HTR-8/SVneo (cell line): ENCODE measurements at regions not wholly inside any gene's neighbourhood (a gene's known extent, or its start where the extent isn't known, plus 50 kb on each side); places are given as distances from the start of the nearest gene placed in this dataset.

Experiments
- DNase-seq: peaks from one replicate; pipeline ENCODE4 v3.0.0; 2011; ENCODE audit warnings: low spot score, mixed read lengths; ENCODE audit not compliant: insufficient read length
- FAIRE-seq: peaks from 2 replicates; lab custom pipeline; 2011; peaks lifted over from hg19 to GRCh38; lab: Jason Lieb, UNC

DNA sequence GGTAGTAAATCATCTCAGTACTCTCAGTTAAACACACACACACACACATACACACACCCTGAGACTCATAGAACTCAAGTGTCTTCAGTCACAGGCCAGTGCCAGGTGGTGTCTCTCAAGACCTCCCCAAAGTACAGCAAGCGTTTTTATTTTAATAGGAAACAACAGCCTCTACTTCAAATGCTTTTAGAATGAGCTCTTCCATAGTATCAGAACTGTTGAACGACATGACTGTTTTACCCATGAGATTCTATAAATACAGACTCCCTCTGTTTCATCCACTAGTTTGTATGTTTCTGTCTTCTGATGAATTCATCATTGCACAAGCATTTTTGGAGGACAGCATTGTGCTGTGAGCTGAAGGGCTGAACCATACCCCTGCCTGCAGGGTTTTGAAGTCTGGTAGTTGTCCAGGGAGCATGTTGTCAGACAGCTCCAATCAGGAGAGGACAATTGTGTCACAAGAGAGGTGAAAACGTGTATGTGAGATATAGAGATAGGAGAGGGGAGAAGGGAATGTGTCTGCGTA, 201.0 kb upstream of the BCL6 start:
- FAIRE-seq (peak; percentile 42), DNase-seq (no peak)

DNA sequence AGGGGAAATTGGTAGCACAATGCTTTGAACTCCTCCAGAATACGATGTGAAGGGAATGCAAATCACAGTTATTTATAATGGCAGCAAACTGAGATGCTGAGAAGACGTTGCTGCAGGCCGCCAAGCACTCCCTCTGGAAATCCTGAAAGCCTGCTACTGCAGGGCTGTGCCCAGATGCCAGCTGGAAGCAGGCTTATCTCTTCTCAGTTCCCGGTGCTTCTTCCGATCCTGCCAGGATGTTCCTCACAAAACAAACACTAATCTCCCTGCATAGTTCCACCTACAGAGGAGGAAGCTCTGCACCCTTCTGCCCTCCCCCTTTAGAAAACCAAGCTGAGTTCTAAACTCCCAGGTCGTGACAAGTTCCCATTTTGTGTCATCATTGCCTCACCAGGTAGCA, 201.7 kb upstream of the BCL6 start:
- DNase-seq (no peak), FAIRE-seq (no peak)

DNA sequence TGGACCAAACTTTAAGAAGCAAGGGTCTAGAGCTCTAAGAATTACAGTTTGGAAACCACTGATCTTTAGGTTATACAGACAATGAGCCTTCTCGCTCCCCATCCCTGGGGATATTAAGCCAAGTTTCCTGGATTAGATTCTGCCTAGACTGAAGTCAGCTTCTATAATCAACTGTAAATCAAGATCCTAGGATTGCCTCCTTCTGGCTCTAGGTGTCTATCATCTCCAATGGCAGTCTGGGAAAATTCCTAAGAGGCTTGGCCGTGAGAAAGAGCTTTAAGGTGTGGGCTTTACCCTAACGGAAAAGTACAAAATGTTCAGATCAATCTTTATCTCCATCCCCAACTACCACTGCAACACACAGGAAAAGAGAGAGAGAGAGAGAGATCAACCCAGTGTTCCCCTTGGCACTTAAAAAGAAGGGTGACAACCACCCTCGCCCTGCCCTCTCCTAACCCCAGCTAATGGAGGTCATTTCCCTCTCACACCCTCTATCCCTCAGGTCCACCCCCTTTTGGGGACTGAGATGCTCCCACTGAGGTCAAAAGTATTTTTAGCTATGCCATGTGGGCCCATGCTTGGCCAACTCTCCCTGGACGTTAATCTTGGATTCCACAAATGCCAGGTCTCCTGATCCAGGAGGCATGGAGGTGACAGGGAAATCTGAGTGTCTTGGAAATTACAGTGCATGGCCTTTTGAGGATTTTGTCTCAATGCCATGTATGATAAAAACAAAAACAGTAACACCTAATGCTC, 202.8 kb upstream of the BCL6 start:
- DNase-seq (no peak), FAIRE-seq (no peak)

DNA sequence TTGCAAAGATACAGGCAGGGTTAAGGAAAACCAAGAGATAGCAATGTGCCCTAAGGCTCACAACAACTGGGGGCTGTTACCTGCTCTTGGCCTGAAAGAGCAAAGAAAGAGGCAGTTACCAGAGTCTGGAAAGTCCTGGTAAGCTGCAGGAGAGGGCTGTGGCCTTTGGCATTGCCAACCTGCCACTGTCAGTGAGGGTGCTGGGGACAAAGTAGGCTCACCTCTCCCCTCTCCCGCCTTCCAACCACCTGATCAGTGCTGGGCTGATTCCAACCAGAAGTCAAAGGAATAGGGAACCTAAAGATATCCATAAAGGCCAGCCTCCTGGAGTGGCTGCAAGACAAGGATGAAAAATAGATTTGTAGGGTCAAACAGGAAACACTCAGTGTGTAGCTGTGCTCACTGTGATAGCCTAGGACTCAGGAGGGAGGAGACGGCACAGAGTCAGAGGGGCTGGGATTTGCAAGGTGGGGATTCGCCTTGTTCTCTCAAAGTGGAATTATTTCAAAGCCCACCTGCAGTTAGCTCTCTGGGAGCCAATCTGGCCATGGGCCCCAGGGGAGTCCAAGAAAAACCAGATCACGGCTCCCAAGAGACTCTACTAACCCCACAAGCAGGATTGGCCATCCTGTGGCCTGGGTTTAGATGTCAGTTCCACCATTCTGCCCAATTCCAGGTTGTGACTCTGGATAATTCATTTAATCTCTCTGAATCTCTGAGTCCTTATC, 204.0 kb upstream of the BCL6 start:
- FAIRE-seq (no peak), DNase-seq (no peak)

DNA sequence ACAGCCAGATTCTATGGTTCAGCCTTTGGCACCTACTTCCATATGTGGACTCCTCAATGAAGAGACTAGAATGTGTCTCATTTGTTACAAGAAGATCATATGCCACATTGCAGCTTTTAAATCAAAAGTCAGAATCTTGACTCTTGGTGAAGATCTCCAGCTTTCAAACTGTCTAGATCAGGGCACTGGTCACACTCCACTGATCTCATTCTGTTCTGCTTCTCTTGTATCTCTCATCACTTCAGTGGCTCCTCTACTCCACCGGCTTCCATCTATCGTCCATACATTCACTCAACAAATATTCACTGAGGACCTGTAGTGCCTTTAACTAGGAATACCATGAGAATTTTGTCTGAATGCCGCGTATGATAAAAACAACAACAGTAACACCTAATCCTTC, 203.3 kb upstream of the LPP start:
- DNase-seq: no peak
- FAIRE-seq: no peak

DNA sequence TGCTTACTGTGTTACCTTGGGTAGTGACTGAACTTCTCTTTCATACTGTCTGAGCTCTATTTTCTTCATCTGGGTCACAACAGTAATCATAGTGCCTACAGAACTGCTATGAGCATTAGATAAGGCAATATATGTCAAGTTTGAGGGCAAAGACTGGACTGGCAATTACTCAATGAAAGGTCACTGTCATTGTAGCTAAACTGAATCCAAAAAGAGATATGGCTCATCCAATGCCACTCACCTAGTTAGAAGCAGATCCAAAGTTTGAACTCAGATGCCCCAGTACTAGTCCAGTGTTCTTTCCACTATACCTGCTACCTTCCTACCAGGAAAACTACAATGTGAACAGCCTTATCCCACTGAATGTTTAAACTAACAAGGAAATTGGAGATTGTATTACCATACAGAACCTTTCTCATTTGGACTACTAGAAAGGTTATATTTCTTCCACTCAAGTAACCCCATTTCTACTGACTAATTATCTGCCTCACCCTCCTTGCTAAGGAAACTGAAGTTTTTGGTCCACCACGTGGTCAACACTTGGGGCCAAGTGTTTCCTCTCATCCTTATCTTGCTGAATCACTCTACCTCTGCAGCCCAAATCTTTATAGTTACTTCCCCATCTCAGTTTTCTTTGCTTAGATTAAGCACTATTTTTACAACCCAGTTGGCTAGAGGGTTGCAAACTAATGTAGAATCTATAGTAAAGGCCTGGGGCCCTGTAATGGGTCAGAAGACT, 202.3 kb upstream of the LPP start:
- FAIRE-seq: no peak
- no peak for DNase-seq

DNA sequence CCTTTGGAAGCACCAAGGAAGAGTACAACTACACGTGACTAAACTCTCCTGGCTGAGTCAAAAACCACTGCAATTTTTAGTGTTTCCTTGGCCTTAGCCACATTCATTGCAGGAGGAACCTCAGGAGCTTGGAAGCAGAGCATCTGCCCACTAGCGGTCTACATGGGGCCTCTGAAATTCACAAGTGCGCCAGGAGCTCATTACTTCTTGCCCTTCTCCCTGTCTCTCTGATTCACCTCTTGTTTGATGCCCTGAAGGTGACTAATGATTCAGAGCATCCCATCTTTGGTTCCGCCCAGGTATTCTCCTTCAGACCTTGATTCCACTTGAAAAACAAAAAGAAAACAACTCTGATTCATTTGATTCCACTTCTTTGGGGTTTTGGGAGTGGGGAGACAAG, 201.1 kb upstream of the LPP start:
- no peak for DNase-seq
- FAIRE-seq: no peak

DNA sequence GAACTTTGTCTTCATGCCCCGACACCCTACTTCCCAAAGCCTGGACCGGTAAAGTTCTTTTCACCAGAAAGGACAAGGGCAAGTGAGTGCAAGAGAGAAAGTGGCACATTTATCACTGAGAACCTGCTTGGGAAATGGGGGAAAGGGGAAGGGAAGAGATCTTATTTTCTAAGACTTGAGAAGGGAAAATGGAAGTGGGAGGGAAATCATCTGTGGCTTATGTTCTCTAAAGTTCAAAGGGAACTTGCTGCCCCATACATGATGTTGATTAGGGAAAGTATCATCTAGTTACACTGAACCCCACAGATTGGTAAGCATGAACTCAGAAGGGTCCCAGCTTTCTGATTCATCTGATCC, 199.5 kb upstream of the LPP start:
- DNase-seq: no peak
- FAIRE-seq: no peak

DNA sequence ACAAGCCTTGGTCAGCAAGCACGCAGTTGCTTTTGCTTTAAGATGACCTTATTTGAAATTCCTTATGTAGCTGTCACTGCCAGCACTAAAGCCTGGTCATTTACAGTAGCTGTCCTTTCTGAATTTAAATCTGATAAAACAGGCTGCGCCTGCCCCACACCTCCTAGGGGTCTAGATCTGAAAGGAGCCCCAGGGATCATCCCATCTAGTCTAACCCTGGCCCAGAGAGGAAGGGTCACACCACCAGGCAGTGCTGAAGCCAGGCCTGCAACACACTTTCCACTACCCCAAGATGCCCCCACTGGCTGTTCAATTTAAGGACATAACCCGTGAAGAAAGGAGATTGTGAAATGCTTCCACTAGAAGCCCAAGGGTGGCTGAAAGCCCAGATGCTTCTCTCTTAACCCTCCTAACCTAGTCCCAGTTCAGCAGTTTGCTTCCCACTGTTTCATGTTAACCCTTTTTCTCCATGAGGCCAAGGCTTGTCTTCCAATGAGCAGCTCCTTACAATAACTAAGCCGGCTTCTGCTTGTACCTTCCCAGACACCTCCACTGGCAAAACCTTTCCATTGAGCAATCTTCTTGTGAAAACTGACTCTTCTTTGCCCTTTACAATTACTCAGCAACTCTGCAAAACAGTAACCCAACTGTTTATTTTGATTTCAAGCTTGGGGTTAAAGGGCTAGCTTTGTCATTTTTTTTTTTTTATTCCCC, 198.9 kb upstream of the LPP start:
- peak; percentile 34 for DNase-seq
- no peak for FAIRE-seq

DNA sequence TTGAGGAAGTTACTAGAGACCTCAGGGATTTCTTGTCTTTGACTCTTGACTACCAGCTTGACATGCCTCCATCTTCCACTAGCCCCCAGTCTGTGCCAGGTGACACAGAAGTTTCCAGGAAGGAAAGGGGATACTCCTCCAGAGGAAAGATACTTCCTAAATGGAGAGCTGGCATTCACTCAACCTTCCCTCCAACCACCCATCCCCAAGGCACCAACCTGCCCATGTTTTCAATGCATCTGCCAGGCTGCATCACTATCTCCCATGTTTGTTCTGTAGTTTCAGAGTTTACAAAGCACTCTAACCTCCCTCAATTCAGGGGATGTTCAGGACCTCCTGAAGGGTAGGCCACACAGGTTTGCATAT, 198.4 kb upstream of the LPP start:
- DNase-seq (no peak), FAIRE-seq (no peak)

DNA sequence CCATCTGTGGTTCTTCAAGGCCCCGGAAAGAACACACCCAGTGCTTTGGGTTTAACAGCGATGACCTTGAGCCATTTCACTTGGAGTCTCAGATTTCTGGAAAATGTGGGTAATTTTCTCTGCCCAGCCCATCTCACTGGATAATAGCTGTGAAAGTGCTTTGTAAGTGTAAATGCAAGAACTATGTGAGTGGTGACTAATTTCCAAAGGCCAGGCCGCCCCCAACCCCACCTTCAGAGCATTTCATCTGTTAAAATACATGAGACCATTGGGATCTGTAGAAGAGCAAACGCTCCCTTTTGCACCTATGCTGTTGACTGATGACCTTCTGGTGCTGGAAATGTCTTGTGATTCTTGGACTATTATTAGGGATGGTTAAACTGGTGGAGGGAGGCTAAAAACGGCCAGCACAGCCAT, 196.8 kb upstream of the LPP start:
- no peak for FAIRE-seq
- no peak for DNase-seq

DNA sequence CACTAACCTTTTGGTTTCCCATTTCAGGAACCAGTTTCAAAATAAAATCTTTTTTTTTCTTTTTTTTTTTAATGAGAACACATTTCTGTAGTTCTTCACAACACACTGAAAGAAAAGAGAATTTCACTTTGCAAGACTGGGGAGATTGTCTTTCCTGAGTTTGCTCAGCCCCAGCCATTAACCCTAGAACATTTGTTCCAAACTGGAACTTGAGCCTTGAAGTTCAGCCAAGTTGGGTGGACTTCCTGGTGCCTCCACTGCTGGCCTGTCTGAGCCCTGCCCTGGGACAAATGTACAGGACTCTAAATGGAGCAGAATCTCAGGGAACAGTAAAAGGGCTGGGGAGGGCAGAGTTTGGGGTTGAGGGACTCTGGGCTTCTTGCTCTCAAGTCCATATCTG, 196.4 kb upstream of the LPP start:
- FAIRE-seq (no peak), DNase-seq (no peak)

DNA sequence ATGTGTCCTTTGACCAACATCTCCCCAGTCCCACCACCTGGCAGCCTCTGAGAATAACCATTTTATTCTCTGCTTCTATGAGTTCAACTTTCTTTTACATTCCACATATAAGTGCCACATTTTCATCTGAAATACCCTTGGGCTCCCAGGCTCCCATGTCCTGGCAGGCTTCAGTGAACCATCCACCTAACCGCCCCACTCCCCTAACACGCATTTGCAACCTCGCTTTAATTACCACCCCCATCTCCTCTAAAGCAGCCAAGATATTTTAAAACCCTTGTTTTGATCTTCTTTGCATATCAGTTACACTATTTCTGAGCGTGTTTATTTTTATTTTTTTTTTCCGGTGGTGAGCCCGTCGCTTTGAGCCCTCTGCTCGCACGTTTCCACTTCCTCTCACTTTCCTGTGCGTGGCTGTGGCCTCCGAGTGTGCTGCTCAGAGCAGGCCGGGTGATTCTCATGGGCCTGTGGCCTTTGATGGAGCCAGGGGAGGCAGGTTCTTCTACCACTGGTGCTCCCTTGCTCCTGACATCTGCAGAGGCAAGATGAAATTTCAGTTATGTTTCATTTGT, 195.4 kb upstream of the LPP start:
- no peak for DNase-seq
- no peak for FAIRE-seq

DNA sequence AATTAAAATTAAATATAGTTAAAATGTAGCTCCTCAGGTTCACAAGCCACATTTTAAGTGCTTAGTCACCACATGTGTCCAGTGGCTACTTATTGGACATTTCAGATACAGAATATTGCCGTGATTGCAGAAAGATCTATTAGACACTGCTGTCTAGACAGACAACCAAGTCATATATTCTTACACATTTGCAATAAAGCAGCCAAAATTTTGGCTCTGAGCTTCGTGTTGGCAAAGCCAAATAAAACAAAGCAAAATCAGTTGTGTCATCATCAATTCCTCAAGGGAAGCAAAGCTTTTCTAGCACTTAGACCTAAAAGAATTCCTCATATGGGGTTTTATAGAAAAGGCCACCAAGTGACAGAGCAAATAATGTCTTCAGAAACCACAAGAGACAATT, 193.1 kb upstream of the LPP start:
- FAIRE-seq (no peak), DNase-seq (no peak)

DNA sequence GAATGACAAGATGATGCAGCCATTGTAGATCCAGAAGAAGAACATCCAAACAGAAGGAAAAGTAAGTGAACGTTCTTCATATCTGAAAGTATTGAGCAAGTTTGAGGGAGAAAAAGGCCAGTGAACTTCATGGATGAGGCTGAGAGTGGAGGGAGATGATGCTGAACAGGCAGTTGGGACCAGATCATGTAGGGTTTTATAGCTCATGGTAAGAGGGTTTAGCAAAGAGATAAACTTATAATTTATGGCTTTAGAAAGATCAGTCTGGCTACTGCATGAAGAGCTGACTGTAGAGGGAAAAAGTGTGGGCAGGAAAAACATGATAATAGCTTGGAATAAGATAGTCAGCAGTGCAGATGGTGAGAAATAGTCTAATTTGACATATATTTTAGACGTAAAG, 192.6 kb upstream of the LPP start:
- FAIRE-seq: no peak
- no peak for DNase-seq

DNA sequence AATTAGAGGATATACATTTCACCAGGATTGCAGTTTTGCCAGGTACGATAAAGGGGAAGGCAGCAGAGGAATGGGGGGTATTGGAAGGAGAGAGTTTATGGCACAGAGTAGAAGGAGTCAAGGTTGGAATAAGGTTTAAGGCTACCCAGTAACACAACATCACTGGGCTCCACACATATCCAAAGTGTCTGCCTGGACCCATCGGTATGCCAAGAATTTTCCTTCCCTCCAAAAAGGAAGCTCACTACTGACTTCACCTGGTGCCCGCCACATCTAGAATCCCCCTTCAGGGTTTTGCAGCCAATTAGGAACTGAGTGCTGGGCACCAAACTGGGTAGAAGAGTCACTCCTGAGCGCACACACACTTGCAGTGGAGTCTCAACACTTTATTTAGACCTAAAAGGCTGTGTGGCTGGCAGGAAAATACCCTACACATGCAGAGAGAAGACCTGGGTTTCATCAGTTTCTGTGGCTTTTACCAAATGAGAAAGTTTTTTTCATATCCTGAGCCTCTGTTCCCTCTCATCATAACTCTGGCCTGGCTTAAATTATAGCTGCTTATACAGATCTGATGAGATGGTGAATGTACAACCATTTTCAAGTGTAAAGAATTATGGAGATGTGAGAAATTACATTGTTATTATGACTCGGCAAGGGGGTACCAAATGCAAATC, 190.8 kb upstream of the LPP start:
- FAIRE-seq: no peak
- DNase-seq: no peak

DNA sequence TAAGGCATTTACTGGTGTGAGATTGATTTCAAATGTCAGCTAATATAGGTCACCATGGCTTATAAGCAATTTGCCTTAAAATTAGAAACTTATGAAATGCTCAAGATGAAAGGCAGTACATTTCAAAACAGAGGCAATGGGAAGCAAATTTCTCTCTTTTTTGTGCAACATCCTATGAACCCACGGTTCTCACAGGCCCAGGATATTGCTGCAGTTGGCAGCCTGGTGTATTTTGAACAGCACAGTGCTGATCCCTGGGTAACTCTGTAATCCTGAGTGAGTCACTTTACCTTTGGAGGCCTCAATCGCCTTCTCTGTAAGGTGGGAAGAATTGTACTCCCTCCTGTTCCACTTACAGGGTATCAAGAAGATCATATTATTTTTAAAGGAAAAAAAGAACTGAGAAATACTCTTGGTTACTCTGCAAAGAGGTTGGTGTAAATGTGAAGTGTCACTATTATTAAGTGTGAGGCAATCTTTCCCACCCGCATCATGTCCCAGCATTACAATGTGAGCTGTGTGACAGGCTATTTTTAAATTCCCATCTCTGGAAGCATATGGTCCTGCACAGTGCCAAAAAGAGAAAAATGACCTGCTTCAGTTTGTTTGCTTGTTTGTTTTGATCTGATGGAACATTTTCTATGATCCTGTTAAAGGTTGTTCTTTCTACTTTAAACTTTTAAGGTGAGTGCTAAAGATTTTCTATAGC, 190.1 kb upstream of the LPP start:
- FAIRE-seq (no peak), DNase-seq (no peak)

DNA sequence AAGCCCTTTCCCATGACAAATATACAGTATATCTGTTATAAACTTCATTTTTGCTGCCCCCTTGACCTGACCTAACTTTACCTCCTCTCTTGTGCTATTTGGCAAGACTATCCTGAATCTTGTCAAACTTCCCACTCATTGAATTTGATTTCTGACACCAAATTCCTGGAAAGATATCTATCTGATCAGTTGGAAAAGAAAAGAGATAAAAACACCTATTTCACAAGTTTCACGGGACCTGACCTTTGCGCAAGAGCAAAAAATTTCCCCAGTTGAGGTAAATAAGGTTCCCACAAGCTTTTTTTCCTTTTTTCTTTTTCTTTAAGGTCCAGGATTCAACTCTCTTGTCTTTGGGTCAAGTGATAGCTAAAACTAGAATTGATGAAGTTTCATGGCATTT, 189.2 kb upstream of the LPP start:
- DNase-seq (no peak), FAIRE-seq (no peak)

DNA sequence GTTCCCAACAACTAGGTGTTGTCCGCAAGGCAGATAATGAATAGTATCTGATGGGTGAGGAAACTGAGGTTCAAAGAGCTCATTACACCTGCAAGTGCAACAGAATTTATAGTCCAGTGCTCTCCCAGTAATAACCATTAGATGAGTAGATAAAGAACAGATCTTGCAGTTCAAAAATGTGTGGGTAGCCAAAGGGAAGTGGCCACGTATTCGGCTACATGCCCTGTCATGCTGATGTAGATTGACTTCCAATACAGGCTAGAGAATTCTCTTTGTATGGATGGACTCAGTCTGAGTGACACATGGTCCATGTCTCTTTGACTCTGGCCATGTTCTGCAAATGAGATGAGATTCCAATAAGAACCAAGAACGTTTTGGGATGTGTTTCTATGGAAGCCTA, 187.9 kb upstream of the LPP start:
- DNase-seq (no peak), FAIRE-seq (no peak)
